CD4-positive, alpha-beta T cell treated with Interferon gamma for 1 hour (primary cell): ENCODE measurements at regions not wholly inside any gene's neighbourhood (a gene's known extent, or its start where the extent isn't known, plus 50 kb on each side); places are given as distances from the start of the nearest gene placed in this dataset.

Experiments
- DNase-seq: peaks from one replicate; pipeline ENCODE4 v3.0.0-alpha.2; 2020

DNA sequence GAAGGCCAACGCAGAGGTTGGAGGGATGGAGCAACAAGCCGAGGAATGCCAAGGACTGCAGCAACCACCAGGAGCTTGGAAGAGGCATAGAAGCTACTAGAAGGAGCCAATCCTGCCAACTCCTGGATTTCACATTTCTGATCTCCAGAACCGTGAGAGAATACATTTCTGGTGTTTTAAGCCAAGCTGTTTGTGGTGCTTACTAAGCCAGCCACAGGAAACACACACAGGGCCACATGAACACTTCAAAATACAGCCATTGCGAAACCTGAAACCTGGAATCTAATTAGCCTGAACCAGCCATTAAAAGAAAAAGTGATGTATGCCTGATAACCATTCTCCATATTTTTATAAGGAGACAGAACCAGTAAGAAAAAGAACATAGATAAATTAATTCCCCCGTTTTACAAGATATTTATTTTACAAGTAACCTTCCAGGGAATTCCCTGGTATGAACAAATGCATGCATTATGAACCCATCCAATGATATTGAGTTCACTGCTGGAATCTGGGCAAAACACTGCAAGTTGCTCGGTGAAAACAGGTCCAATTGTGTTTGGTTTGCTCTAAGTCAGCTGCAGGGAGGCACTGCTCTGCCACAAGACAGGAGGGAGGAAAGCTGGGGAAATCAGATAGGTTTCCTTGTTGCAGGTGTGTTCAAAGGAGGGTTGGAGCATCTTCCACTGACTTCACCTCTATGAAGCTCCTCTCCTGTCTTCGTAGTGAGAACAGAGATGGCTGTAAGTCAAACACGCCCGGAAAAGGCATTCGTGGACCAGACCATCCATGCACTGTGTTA lies 70.2 kb downstream of the ETS2 start:
- DNase-seq = no peak
